NB4 (cell line): ENCODE measurements at regions not wholly inside any gene's neighbourhood (a gene's known extent, or its start where the extent isn't known, plus 50 kb on each side); places are given as distances from the start of the nearest gene placed in this dataset.

Source experiments
- DNase-seq: peaks from one replicate; pipeline ENCODE4 v3.0.0; 2010; ENCODE audit warnings: low read depth
- H3K4me3 ChIP-seq: one replicate; pipeline ENCODE4 v1.5.1; 2011; ENCODE audit warnings: mild to moderate bottlenecking, low read depth, low read length, moderate library complexity
- CTCF ChIP-seq: IDR thresholded peaks from one replicate; pipeline ENCODE4 v1.5.1; 2012; ENCODE audit warnings: low read depth, low read length
- MYC ChIP-seq: IDR thresholded peaks from 2 replicates; pipeline ENCODE4 v1.6.1; 2011; ENCODE audit warnings: low read depth, low read length
- POLR2A ChIP-seq: IDR thresholded peaks from 2 replicates; pipeline ENCODE4 v1.6.1; 2011; ENCODE audit warnings: mild to moderate bottlenecking; ENCODE audit not compliant: insufficient read length; ENCODE audit errors: extremely low read depth
- TF ChIP-seq, protein P1 (sequence below): IDR thresholded peaks from 2 replicates; pipeline ENCODE4 v1.6.1; 2011; ENCODE audit warnings: low read depth, low read length

DNA sequence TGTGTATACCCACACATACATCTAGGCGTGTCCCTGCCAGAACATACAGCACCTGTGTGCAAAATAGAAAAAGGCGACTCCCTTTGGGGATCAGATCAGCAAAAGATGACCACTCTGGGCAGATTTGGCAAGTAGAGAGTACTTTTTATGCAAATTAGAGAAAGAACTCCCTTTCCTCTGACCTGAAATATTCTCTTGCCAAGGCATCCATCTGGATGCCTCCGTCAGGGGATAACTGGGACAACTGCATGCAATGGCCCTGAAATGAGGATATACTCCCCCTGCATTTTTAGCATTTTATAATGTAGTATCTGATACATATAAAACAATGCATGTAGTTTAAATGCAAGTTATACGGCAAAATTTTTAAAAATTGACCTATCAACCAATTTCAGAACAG, 247.7 kb downstream of the ICOS start:
- TF ChIP-seq, protein P1, sequence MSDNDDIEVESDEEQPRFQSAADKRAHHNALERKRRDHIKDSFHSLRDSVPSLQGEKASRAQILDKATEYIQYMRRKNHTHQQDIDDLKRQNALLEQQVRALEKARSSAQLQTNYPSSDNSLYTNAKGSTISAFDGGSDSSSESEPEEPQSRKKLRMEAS, result no peak
- TF ChIP-seq MYC, result no peak
- TF ChIP-seq POLR2A, result no peak
- TF ChIP-seq CTCF, result no peak
- no peak overlapping the region for H3K4me3 ChIP-seq
- DNase-seq, result no peak

- TF ChIP-seq POLR2A (no peak), MYC (no peak)
- TF ChIP-seq, protein P1, result no peak
- no peak overlapping the region for H3K4me3 ChIP-seq
- no peak for DNase-seq
Measured at GRCh38 chr2:204187229-204188083, 250.9 kb downstream of the ICOS start.

- no peak for DNase-seq
- TF ChIP-seq CTCF, result no peak
- TF ChIP-seq MYC, result no peak
- TF ChIP-seq, protein P1, result no peak
- no peak overlapping the region for H3K4me3 ChIP-seq
Measured at GRCh38 chr2:204191574-204191973, 255.0 kb downstream of the ICOS start.

DNA sequence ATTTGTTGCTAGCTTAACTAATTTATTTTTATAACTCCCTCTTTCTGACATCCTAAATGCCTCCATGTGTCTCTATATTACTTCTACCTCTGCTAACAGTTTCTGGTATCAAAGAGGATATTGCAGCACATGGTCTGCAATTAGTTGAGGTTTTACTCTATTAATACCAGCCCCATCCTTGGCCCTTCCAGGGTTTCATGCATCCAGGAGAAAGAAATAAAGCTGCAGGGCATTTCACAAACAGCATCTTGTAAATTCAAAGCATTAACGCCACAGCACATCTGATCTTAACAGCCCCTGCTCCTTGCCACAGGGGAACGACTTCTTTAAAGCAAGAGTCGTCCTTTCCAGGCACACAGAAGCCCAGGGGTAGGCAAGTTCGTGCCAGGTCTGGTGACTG, 258.9 kb downstream of the ICOS start:
- DNase-seq, result no peak
- TF ChIP-seq MYC, result no peak
- TF ChIP-seq, protein P1, result no peak
- TF ChIP-seq CTCF, result no peak

DNA sequence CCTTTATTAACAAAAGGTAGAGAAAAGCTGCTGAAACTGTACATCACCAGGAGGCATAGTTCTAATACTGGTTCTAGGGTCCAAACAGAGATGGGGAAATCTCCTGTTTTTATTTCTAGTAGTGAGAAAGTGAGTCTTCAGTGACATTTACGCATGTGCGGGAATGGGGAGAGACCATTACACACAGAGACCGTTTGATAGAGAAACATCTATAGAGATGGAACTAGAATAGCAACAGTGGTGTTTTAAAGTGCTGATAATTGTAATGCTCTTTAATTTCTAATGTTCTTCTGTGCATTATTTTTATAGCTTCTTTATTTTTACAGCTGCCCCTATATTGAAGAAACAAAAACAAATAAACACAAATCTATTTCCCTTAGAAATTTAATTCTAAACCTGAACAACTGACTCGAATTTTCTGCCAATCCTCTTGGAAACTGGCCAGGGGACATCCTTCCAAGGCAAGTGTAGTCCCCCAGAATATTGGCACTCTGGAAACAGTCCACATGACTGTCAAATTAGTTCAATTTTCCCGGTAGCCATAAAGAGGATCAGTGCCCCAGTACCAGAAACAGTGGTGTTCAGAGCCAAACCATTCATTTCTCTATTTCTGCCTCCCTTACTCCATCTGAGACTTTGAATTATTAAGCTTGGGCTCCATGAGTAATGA, 260.9 kb downstream of the ICOS start:
- DNase-seq, result no peak
- no peak for TF ChIP-seq POLR2A
- TF ChIP-seq, protein P1, result no peak
- TF ChIP-seq MYC, result no peak
- no peak overlapping the region for H3K4me3 ChIP-seq

More for the DNA sequence above, 258.9 kb downstream of the ICOS start:
- no peak overlapping the region for H3K4me3 ChIP-seq

DNA sequence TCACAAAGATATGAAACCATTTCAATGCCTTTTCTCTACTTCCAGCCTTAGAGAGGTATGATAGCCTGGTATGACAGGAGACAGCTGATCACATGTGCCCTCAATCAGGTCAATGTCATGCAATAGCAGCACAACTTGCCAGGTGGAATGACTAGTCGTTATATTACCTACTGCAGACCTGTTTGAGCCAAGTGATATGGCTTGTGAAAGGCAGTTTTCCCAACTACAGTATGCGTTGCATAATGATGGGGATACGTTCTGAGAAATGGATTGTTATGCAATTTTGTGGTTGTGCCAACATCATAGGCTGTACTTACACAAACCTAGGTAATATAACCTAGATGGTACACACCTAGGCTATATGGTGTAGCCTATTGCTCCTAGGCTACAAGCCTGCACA, 262.8 kb downstream of the ICOS start:
- H3K4me3 ChIP-seq, result no peak overlapping the region
- peak; percentile 5 for DNase-seq
- TF ChIP-seq MYC, result no peak
- no peak for TF ChIP-seq CTCF
- TF ChIP-seq, protein P1, result no peak
- TF ChIP-seq POLR2A, result no peak
